ENCODE measurements at regions not wholly inside any gene's neighbourhood (a gene's known extent, or its start where the extent isn't known, plus 50 kb on each side); places are given as distances from the start of the nearest gene placed in this dataset.
"Not testable (repeated sequence)": the region's sequence is repeated elsewhere in the genome, so short reads cannot be mapped to it uniquely, and the experiment has no call there.

DNA sequence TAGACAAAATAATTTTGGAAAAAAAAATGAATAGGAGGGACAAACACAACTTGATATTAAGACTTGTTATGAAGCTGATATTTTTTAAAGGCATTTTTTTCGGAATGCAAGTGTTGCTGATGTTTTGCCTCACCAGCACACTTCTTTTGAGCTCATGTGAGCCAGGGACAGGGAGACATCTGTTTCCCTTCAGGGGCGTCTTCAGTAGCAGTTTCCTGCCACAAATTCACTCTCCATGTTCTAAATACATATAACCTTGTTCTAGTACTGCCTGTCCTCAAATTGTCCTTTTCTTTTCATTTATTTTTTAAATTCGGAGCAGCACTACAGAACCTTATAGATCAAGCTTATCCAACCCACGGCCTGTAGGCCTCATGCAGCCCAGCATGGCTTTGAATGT lies 316.0 kb upstream of the PAPPA start:
- ATAC-seq: no peak
- intact Hi-C loops (cut with DNase I, micrococcal nuclease): no loop called here
- DNase-seq: no peak

DNA sequence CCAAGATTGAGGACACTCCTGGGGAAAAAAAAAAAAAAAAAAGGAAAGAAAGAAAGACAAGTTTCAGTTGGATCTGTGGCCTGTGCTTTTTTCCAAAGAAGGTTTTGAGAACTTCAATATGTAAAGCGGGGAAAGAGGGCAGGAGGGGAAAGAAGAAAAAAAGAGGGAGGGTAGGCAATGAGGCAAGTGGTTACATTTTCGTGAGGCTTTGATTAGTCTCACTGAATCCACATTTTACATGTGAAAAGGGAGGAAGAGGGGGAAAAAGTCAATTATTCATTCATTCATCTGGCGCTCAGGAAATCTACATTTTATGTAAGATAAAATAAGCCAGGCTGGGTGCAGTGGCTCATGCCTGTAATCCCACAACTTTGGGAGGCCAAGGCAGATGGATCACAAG lies 315.2 kb upstream of the PAPPA start:
- ATAC-seq: no peak
- intact Hi-C loops (cut with DNase I, micrococcal nuclease): no loop called here

GRCh38 chr9:115844433-115844832 lies 309.2 kb upstream of the PAPPA start:
- ATAC-seq; intact Hi-C loops (cut with DNase I, micrococcal nuclease): not testable (repeated sequence)

More for the DNA sequence above, 315.2 kb upstream of the PAPPA start:
- no peak for DNase-seq

GRCh38 chr9:115845648-115846312 lies 307.8 kb upstream of the PAPPA start:
- intact Hi-C loops (cut with DNase I, micrococcal nuclease): no loop called here
- no peak for ATAC-seq
- no peak for DNase-seq

More at GRCh38 chr9:115844433-115844832, 309.2 kb upstream of the PAPPA start:
- DNase-seq: not testable (repeated sequence)

GRCh38 chr9:115847216-115847615 lies 306.4 kb upstream of the PAPPA start:
- ATAC-seq (no peak), DNase-seq (no peak)
- intact Hi-C loops (cut with DNase I, micrococcal nuclease): no loop called here

GRCh38 chr9:115849679-115850412 lies 303.7 kb upstream of the PAPPA start:
- DNase-seq (peak in 1 of 2 donors; percentile 5), ATAC-seq (no peak)
- intact Hi-C loops (cut with DNase I, micrococcal nuclease): no loop called here

- no peak for DNase-seq
These were observed 302.9 kb upstream of the PAPPA start for GRCh38 chr9:115850548-115851304.

GRCh38 chr9:115855458-115856133 lies 298.0 kb upstream of the PAPPA start:
- no peak for DNase-seq
- ATAC-seq: no peak
- intact Hi-C loops (cut with DNase I, micrococcal nuclease): no loop called here

More at GRCh38 chr9:115850548-115851304, 302.9 kb upstream of the PAPPA start:
- no peak for ATAC-seq
- intact Hi-C loops (cut with DNase I, micrococcal nuclease): no loop called here

GRCh38 chr9:115858421-115858820 lies 295.2 kb upstream of the PAPPA start:
- ATAC-seq; DNase-seq; intact Hi-C loops (cut with DNase I, micrococcal nuclease): not testable (repeated sequence)

GRCh38 chr9:115862021-115862420 lies 291.6 kb upstream of the PAPPA start:
- intact Hi-C loops (cut with DNase I, micrococcal nuclease): no loop called here
- ATAC-seq (no peak), DNase-seq (no peak)

- ATAC-seq: no peak
- DNase-seq: no peak
- intact Hi-C loops (cut with DNase I, micrococcal nuclease): no loop called here
These were observed 289.0 kb upstream of the PAPPA start for GRCh38 chr9:115864581-115864980.

- intact Hi-C loops (cut with DNase I, micrococcal nuclease): no loop called here
- DNase-seq (no peak), ATAC-seq (no peak)
These were observed 286.3 kb upstream of the PAPPA start for GRCh38 chr9:115867326-115867725.

DNA sequence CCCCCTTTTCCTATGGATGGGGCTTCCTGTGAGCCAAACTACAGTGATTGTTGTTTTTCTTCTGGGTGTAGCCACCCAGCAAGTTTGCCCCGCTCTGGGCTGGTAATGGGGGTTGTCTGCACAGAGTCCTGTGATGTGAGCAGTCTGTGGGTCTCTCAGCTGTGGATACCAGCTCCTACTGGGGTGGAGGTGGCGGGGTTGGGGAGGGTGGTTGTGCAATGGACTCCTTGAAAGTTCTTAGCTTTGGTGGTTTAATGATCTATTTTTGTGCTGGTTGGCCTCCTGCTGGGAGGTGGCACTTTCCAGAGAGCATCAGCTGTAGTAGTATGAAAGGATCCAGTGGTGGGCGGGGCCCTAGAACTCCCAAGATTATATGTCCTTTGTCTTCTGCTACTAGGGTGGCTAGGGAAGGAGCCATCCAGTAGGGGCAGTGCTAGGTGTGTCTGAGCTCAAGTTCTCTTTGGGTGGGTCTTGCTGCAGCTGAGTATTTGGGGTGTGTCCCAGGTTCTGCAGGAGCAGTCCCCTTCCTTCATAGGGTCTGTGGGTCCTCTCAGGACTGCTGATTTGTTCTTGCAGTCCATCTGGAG lies 275.6 kb upstream of the PAPPA start:
- no peak for ATAC-seq
- no peak for DNase-seq
- intact Hi-C loops (cut with DNase I, micrococcal nuclease): no loop called here

GRCh38 chr9:115879451-115879850 lies 274.1 kb upstream of the PAPPA start:
- ATAC-seq (no peak), DNase-seq (no peak)
- intact Hi-C loops (cut with DNase I, micrococcal nuclease): no loop called here

DNA sequence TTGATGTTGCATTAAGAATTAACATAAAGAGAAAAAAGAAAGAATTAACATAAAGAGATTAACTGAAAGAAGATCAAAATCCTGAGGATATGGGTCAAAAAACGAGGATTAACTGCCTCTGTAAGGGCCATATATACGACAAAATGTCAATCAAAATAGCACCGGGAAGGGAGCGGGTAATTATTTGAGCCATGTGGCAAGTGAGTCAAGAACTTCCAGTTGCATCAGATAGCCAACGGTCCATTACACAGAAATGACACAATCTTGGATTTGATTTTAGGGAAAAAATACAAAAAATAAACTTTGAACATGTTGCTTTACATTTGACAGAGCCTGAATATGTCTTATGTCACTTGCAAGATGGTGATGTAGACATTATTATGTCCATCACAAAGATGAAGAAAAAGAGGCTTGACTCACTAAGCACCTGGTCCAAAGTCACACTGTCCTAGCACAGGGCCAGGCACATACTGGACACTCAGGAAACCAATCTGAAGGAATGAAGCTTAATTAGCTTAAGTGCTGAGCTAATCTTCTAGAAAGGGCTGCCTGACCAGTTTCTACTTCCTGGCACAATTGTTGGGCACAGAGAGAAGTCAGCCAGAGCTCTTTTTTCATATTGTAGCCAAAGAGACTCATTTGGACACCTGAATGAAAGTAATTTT lies 273.2 kb upstream of the PAPPA start:
- no peak for DNase-seq
- ATAC-seq: no peak
- intact Hi-C loops (cut with DNase I, micrococcal nuclease): no loop called here

- intact Hi-C loops (cut with DNase I, micrococcal nuclease): no loop called here
- no peak for ATAC-seq
- DNase-seq: no peak
These were observed 270.7 kb upstream of the PAPPA start for GRCh38 chr9:115882911-115883310.

- intact Hi-C loops (cut with DNase I, micrococcal nuclease): no loop called here
- peak; percentile 58 for ATAC-seq
- no peak for DNase-seq
These were observed 269.9 kb upstream of the PAPPA start for GRCh38 chr9:115883467-115884329.

Measured in left colon (tissue), 2 donors.